PC-9 (cell line): ENCODE measurements at regions not wholly inside any gene's neighbourhood (a gene's known extent, or its start where the extent isn't known, plus 50 kb on each side); places are given as distances from the start of the nearest gene placed in this dataset.

Experiments
- BruUV-seq: library from RNA; stranded (reverse); fragments of 400-500 nt; replicated peaks from 2 replicates; lab custom pipeline; 2021; lab: Mats Ljungman, UMichigan
- CTCF ChIA-PET: fragments of 300-600 bp; sonication (Branson Sonifier 250); formaldehyde crosslinking; loops from one replicate; lab custom pipeline; 2022; ENCODE audit warnings: antibody characterized with exemption; lab: Charles Lee
- POLR2A ChIA-PET: fragments of 300-600 bp; sonication (Branson Sonifier 250); formaldehyde crosslinking; loops from one replicate; lab custom pipeline; 2022; ENCODE audit warnings: antibody characterized with exemption; ENCODE audit not compliant: unreplicated experiment; lab: Charles Lee
- DNase-seq, 2 experiments: peaks; one replicate each; pipeline versions ENCODE4 v3.0.0 to v3.0.0-alpha.2; 2015 to 2022; ENCODE audit warnings: mixed read lengths in 1 of 2
- H2AFZ ChIP-seq: fragments of 200-600 bp; sonication (generic); 2 replicates; pipeline ENCODE4 v1.8.1; 2017; ENCODE audit warnings: antibody characterized with exemption
- H3F3A ChIP-seq: fragments of 200-600 bp; sonication (generic); 2 replicates; pipeline ENCODE4 v1.8.1; 2017; ENCODE audit warnings: antibody characterized with exemption, mild to moderate bottlenecking, low read depth; ENCODE audit not compliant: insufficient read depth
- H3K27ac ChIP-seq: fragments of 200-600 bp; sonication (generic); 2 replicates; pipeline ENCODE4 v1.6.1; 2016; ENCODE audit warnings: mixed run types
- H3K27me3 ChIP-seq: fragments of 200-600 bp; sonication (generic); 2 replicates; pipeline ENCODE4 v1.6.1; 2016; ENCODE audit warnings: low read depth, mixed run types; ENCODE audit not compliant: insufficient read depth
- H3K36me3 ChIP-seq: fragments of 200-600 bp; sonication (generic); 2 replicates; pipeline ENCODE4 v1.6.1; 2016; ENCODE audit warnings: low read depth, mixed run types
- H3K4me1 ChIP-seq: fragments of 200-600 bp; sonication (generic); replicated peaks from 2 replicates; pipeline ENCODE4 v1.6.1; 2016; ENCODE audit warnings: mixed run types; ENCODE audit not compliant: insufficient read depth
- H3K4me2 ChIP-seq: fragments of 200-600 bp; sonication (generic); 2 replicates; pipeline ENCODE4 v1.6.1; 2017; ENCODE audit warnings: mixed run types
- H3K4me3 ChIP-seq: fragments of 200-600 bp; sonication (generic); 2 replicates; pipeline ENCODE4 v1.6.1; 2016; ENCODE audit warnings: mixed run types
- H3K79me2 ChIP-seq: fragments of 200-600 bp; sonication (generic); 2 replicates; pipeline ENCODE4 v1.6.1; 2017; ENCODE audit warnings: low read depth, mixed run types
- H3K9me2 ChIP-seq: fragments of 200-600 bp; sonication (generic); 2 replicates; pipeline ENCODE4 v1.8.1; 2017; ENCODE audit warnings: mild to moderate bottlenecking; ENCODE audit not compliant: insufficient read depth
- H3K9me3 ChIP-seq: fragments of 200-600 bp; sonication (generic); 2 replicates; pipeline ENCODE4 v1.8.1; 2016; ENCODE audit warnings: low read depth; ENCODE audit not compliant: insufficient read depth
- H4K20me1 ChIP-seq: fragments of 200-600 bp; sonication (generic); 2 replicates; pipeline ENCODE4 v1.8.1; 2017; ENCODE audit not compliant: insufficient read depth
- CTCF ChIP-seq: fragments of 200-600 bp; sonication (generic); conservative IDR thresholded peaks from 2 replicates; pipeline ENCODE4 v1.6.1; 2017; ENCODE audit warnings: mixed run types, antibody characterized with exemption, mild to moderate bottlenecking, moderate library complexity
- EZH2 ChIP-seq: fragments of 200-600 bp; sonication (generic); IDR thresholded peaks from 2 replicates; pipeline ENCODE4 v1.8.0; 2017; ENCODE audit warnings: antibody characterized with exemption, low read depth
- intact Hi-C: fragments of 100-400 bp; cut with micrococcal nuclease; formaldehyde crosslinking; loops from one replicate; pipeline ENCODE4 v1.10.0; 2022; ENCODE audit not compliant: unreplicated experiment

GRCh38 chr6:95408111-95408510 is 169.2 kb upstream of the MANEA start:
- TF ChIP-seq EZH2 (no peak), CTCF (no peak)
- Histone ChIP-seq H3K36me3 (no peaks in the 10 kb centered on the region), H2AFZ (no peak overlapping the region), H4K20me1 (no peaks in the 10 kb centered on the region; the same call in 1 of the 2 replicates), H3K4me3 (no peak overlapping the region), H3K27me3 (no peaks in the 10 kb centered on the region), H3F3A (no peaks in the 10 kb centered on the region), H3K79me2 (no peaks in the 10 kb centered on the region), H3K4me1 (no peaks in the 10 kb centered on the region), H3K9me3 (no peaks in the 10 kb centered on the region), H3K4me2 (no peak overlapping the region), H3K27ac (no peak overlapping the region), H3K9me2 (no peaks in the 10 kb centered on the region)
- DNase-seq: no peak
- ChIA-PET CTCF (no interaction called here), POLR2A (no interaction called here)
- intact Hi-C loops: no loop called here
- BruUV-seq: no TSS peak

- no peak overlapping the region for H2AFZ ChIP-seq
- H3K27me3 ChIP-seq: no peaks in the 10 kb centered on the region
- H3K27ac ChIP-seq: no peak overlapping the region
- H3F3A ChIP-seq: no peaks in the 10 kb centered on the region
- H3K4me3 ChIP-seq: no peak overlapping the region
- TF ChIP-seq EZH2: no peak
- no peak for TF ChIP-seq CTCF
- no peak for DNase-seq
- H3K79me2 ChIP-seq: no peaks in the 10 kb centered on the region
- ChIA-PET CTCF (no interaction called here), POLR2A (no interaction called here)
- no peaks in the 10 kb centered on the region for H3K9me2 ChIP-seq
- H3K4me2 ChIP-seq: no peak overlapping the region
- intact Hi-C loops: no loop called here
- BruUV-seq: no TSS peak
- no peaks in the 10 kb centered on the region for H3K4me1 ChIP-seq
- no peaks in the 10 kb centered on the region; the same call in none of the 2 replicates for H4K20me1 ChIP-seq
- H3K36me3 ChIP-seq: no peaks in the 10 kb centered on the region
- no peaks in the 10 kb centered on the region for H3K9me3 ChIP-seq
These were observed 167.2 kb upstream of the MANEA start for GRCh38 chr6:95410168-95410567.

- intact Hi-C loops: no loop called here
- Histone ChIP-seq H2AFZ (no peak overlapping the region), H3K79me2 (no peaks in the 10 kb centered on the region), H3K4me2 (no peak overlapping the region), H3K36me3 (no peaks in the 10 kb centered on the region), H3K4me1 (no peaks in the 10 kb centered on the region), H3K27me3 (no peaks in the 10 kb centered on the region), H3K9me3 (no peaks in the 10 kb centered on the region), H4K20me1 (no peaks in the 10 kb centered on the region; the same call in none of the 2 replicates), H3K27ac (no peak overlapping the region), H3F3A (no peaks in the 10 kb centered on the region), H3K4me3 (no peak overlapping the region), H3K9me2 (no peaks in the 10 kb centered on the region)
- TF ChIP-seq CTCF: no peak
- TF ChIP-seq EZH2: no peak
- ChIA-PET POLR2A (no interaction called here), CTCF (no interaction called here)
- DNase-seq: no peak
- BruUV-seq: no TSS peak
These were observed 163.5 kb upstream of the MANEA start for GRCh38 chr6:95413789-95414188.
